Testis (tissue), 2 donors: ENCODE measurements at regions not wholly inside any gene's neighbourhood (a gene's known extent, or its start where the extent isn't known, plus 50 kb on each side); places are given as distances from the start of the nearest gene placed in this dataset.

Source experiments
- DNase-seq: peaks from one replicate; pipeline ENCODE4 v3.0.0-alpha.2; 2019
- H3K27ac ChIP-seq, 2 donors: fragments of 200-600 bp; sonication (generic); one replicate each; pipeline ENCODE4 v1.5.1; 2019
- H3K27me3 ChIP-seq: fragments of 200-600 bp; sonication (generic); one replicate; pipeline ENCODE4 v1.5.1; 2019
- H3K36me3 ChIP-seq: fragments of 200-600 bp; sonication (generic); one replicate; pipeline ENCODE4 v1.5.1; 2017; ENCODE audit warnings: low read depth; ENCODE audit errors: missing control alignments
- H3K4me1 ChIP-seq: fragments of 200-600 bp; sonication (generic); one replicate; pipeline ENCODE4 v1.5.1; 2019
- H3K4me3 ChIP-seq, 2 donors: fragments of 200-600 bp; sonication (generic); one replicate each; pipeline ENCODE4 v1.5.1; 2017 to 2019
- H3K9me3 ChIP-seq: fragments of 200-600 bp; sonication (generic); one replicate; pipeline ENCODE4 v1.5.1; 2017
- POLR2A ChIP-seq: fragments of 450-650 bp; IDR thresholded peaks from one replicate; pipeline ENCODE4 v1.6.1; 2017; ENCODE audit warnings: antibody characterized with exemption, mild to moderate bottlenecking, moderate library complexity
- WGBS, 2 donors: methylation state at CpG; one replicate each; pipeline ENCODE4 v1.1.5; 2018; 5-methylcytosine and 5-hydroxymethylcytosine counted together
- intact Hi-C: fragments of 100-400 bp; cut with DNase I; formaldehyde crosslinking; loops from one replicate; pipeline ENCODE4 v1.15.1; 2023; ENCODE audit warnings: low total_unique reads
- TF ChIP-seq, protein P1 (sequence below), 3 experiments: fragments of 450-650 bp in 2 of 3; fragments of 200-600 bp in 1 of 3; sonication (generic) in 1 of 3; IDR thresholded peaks; one replicate each; pipeline ENCODE4 v1.5.1; 2016 to 2019; ENCODE audit warnings: antibody characterized with exemption in 3 of 3, mild to moderate bottlenecking in 2 of 3, moderate library complexity in 1 of 3

DNA sequence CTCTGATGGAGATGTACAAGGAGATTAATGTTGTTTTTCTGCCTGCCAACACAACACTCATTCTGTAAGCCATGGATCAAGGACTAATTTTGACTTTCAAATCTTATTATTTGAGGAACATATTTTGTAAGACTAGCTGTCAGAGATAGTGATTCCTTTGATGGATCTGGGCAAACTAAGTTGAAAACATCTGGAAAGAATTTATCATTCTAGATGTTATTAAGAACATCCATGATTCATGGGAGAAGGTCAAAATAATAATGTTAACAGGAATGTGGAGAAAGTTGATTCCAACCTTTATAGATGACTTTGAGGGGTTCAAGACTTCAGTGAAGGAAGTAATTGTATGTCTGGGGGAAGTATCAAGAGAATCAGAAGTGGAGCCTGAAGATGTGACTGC lies 196.8 kb downstream of the POSTN start:
- no peak overlapping the region for H3K4me3 ChIP-seq
- no peak for TF ChIP-seq POLR2A
- TF ChIP-seq, protein P1, sequence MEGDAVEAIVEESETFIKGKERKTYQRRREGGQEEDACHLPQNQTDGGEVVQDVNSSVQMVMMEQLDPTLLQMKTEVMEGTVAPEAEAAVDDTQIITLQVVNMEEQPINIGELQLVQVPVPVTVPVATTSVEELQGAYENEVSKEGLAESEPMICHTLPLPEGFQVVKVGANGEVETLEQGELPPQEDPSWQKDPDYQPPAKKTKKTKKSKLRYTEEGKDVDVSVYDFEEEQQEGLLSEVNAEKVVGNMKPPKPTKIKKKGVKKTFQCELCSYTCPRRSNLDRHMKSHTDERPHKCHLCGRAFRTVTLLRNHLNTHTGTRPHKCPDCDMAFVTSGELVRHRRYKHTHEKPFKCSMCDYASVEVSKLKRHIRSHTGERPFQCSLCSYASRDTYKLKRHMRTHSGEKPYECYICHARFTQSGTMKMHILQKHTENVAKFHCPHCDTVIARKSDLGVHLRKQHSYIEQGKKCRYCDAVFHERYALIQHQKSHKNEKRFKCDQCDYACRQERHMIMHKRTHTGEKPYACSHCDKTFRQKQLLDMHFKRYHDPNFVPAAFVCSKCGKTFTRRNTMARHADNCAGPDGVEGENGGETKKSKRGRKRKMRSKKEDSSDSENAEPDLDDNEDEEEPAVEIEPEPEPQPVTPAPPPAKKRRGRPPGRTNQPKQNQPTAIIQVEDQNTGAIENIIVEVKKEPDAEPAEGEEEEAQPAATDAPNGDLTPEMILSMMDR (IDR thresholded peaks at IDR 0.05) = no peak
- H3K27ac ChIP-seq = no peak overlapping the region
- DNase-seq = no peak
- H3K9me3 ChIP-seq = no peaks in the 10 kb centered on the region
- H3K36me3 ChIP-seq = no peaks in the 10 kb centered on the region
- no peaks in the 10 kb centered on the region for H3K4me1 ChIP-seq
- intact Hi-C loops = no loop called here
- H3K27me3 ChIP-seq = no peaks in the 10 kb centered on the region

DNA sequence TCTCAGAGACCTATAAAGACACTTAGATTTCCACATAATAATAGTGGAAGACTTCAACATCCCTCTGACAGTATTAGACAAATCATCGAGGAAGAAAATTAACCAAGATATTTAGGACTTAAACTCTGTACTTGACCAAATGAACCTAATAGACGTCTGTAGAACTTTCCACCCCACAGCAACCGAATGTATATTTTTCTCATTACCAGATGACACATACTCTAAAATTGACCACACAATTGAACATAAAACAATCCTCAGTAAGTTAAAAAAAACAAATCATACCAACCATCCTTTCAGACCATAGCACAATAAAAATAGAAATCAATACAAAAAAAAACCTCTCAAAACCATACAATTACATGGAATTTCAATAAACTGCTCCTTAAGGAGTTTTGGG lies 201.0 kb downstream of the POSTN start:
- no peak overlapping the region for H3K4me3 ChIP-seq
- no peak overlapping the region for H3K27ac ChIP-seq
- no peak for DNase-seq
- intact Hi-C loops = no loop called here
- WGBS, 2 donors = 84 to 89% methylated on average over 3 of the region's 3 CpGs
- H3K27me3 ChIP-seq = no peaks in the 10 kb centered on the region
- no peaks in the 10 kb centered on the region for H3K36me3 ChIP-seq
- TF ChIP-seq, protein P1 (IDR thresholded peaks at IDR 0.05) = no peak
- TF ChIP-seq POLR2A = no peak
- no peaks in the 10 kb centered on the region for H3K4me1 ChIP-seq
- H3K9me3 ChIP-seq = no peaks in the 10 kb centered on the region

DNA sequence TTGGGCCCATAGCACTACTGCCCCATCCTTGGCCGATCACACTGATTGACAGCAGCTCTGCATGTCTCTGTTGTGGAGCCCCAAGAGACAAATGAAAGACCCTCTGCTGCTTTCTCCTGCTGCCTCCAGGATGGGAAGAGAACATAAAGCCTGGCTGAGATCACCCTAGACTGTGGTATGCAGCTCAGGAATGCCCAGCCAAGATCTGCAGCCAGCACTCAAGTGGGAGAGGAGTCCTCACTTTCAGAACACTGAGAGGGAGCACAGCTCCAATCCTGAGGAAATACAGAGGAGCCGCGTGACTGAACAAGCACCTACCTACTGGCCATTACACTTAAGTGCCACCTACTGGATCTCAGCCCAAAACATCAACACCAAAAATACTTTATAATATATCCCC lies 203.0 kb downstream of the POSTN start:
- no peak for DNase-seq
- no peaks in the 10 kb centered on the region for H3K4me1 ChIP-seq
- H3K36me3 ChIP-seq = no peaks in the 10 kb centered on the region
- no peak overlapping the region for H3K4me3 ChIP-seq
- WGBS, 2 donors = 89 to 91% methylated on average over 3 of the region's 3 CpGs
- H3K27me3 ChIP-seq = no peaks in the 10 kb centered on the region
- H3K27ac ChIP-seq = no peak overlapping the region
- TF ChIP-seq, protein P1 (IDR thresholded peaks at IDR 0.05) = no peak
- TF ChIP-seq POLR2A = no peak
- H3K9me3 ChIP-seq = no peaks in the 10 kb centered on the region
- intact Hi-C loops = no loop called here

DNA sequence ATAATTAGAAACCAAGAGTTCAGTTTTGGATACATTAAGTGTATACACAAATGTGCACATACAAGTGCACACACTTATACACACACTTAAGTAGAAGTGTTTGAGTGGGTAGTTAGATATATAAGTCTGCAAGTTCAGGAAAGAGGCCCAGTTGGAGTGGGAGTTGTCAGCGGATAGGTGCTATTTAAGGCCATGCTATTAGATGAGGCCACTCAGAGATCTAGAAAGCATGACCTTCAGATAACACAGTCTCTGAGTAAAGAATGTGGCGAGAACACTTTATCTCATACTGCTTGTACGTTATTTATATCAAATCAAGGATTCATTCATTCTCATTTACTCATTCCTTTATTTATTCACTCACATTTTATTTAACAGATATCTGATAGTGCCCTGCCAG lies 206.2 kb downstream of the POSTN start:
- no peaks in the 10 kb centered on the region for H3K27me3 ChIP-seq
- no peak for TF ChIP-seq POLR2A
- TF ChIP-seq, protein P1 (IDR thresholded peaks at IDR 0.05) = no peak
- no peak for DNase-seq
- no peaks in the 10 kb centered on the region for H3K4me1 ChIP-seq
- WGBS, 2 donors = 62 to 66% methylated on average over 3 of the region's 3 CpGs
- intact Hi-C loops = no loop called here
- no peak overlapping the region for H3K27ac ChIP-seq
- H3K4me3 ChIP-seq = no peak overlapping the region
- no peaks in the 10 kb centered on the region for H3K36me3 ChIP-seq
- H3K9me3 ChIP-seq = no peaks in the 10 kb centered on the region

DNA sequence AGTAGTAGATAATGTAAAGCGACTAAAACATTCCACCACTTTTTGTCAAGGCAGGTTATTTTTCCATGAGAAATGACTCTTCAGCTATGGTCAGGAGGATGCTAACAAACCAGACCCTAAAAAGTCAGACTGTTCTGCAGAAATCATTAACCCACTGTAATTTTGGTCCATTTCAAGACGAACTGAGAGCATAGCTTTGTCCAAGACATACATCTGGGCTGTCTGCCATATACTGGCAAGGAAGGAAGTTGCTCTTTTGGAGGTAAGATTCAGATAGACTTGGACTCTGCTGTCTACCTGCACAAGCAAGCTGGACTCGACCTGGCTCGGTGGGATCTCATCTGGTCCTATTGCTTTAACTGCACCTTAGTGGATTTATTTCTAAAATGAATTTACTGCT lies 207.8 kb downstream of the POSTN start:
- Histone ChIP-seq H3K4me3 (no peak overlapping the region), H3K4me1 (no peaks in the 10 kb centered on the region), H3K36me3 (no peaks in the 10 kb centered on the region), H3K27ac (no peak overlapping the region), H3K9me3 (no peaks in the 10 kb centered on the region), H3K27me3 (no peaks in the 10 kb centered on the region)
- TF ChIP-seq, protein P1 (IDR thresholded peaks at IDR 0.05) = no peak
- no peak for DNase-seq
- WGBS, 2 donors = 75 to 88% methylated on average over 4 of the region's 4 CpGs
- intact Hi-C loops = no loop called here
